Testis (tissue), 2 donors: ENCODE measurements at regions not wholly inside any gene's neighbourhood (a gene's known extent, or its start where the extent isn't known, plus 50 kb on each side); places are given as distances from the start of the nearest gene placed in this dataset.

ENCODE experiments used
- CTCF ChIP-seq, 3 experiments: fragments of 450-650 bp in 2 of 3; fragments of 200-600 bp in 1 of 3; sonication (generic) in 1 of 3; IDR thresholded peaks; one replicate each; pipeline ENCODE4 v1.5.1; 2016 to 2019; ENCODE audit warnings: antibody characterized with exemption in 3 of 3, mild to moderate bottlenecking in 2 of 3, moderate library complexity in 1 of 3
- POLR2A ChIP-seq: fragments of 450-650 bp; IDR thresholded peaks from one replicate; pipeline ENCODE4 v1.6.1; 2017; ENCODE audit warnings: antibody characterized with exemption, mild to moderate bottlenecking, moderate library complexity

- TF ChIP-seq CTCF (IDR thresholded peaks at IDR 0.05), result no peak
- TF ChIP-seq POLR2A, result no peak
These were observed 210.3 kb upstream of the ZBED5 start for GRCh38 chr11:11068113-11068512.
